Trophoblast cell (in vitro differentiated cells and primary cell): ENCODE measurements at regions not wholly inside any gene's neighbourhood (a gene's known extent, or its start where the extent isn't known, plus 50 kb on each side); places are given as distances from the start of the nearest gene placed in this dataset.

ENCODE experiments used
- DNase-seq, 2 donors: peaks; one replicate each; pipeline ENCODE4 v3.0.0-alpha.2; 2016
- H2AFZ ChIP-seq: 2 replicates; pipeline ENCODE4 v1.6.1; 2013; ENCODE audit warnings: low read length, moderate library complexity, mild to moderate bottlenecking; ENCODE audit not compliant: insufficient read depth, poor library complexity
- H2AK5ac ChIP-seq: 2 replicates; pipeline ENCODE4 v1.6.1; 2013; ENCODE audit warnings: mild to moderate bottlenecking, low read length
- H2BK120ac ChIP-seq: 2 replicates; pipeline ENCODE4 v1.6.1; 2013; ENCODE audit warnings: low read length, mild to moderate bottlenecking, moderate library complexity; ENCODE audit not compliant: insufficient read depth, poor library complexity
- H2BK12ac ChIP-seq: 2 replicates; pipeline ENCODE4 v1.6.1; 2013; ENCODE audit warnings: mild to moderate bottlenecking, low read length, moderate library complexity
- H2BK5ac ChIP-seq: 2 replicates; pipeline ENCODE4 v1.6.1; 2013; ENCODE audit warnings: low read length, low read depth, moderate library complexity, mild to moderate bottlenecking; ENCODE audit not compliant: poor library complexity
- H3K14ac ChIP-seq: 2 replicates; pipeline ENCODE4 v1.6.1; 2013; ENCODE audit warnings: mild to moderate bottlenecking, low read length
- H3K18ac ChIP-seq: 2 replicates; pipeline ENCODE4 v1.6.1; 2013; ENCODE audit warnings: mild to moderate bottlenecking, low read length
- H3K23ac ChIP-seq: 2 replicates; pipeline ENCODE4 v1.6.1; 2013; ENCODE audit warnings: low read length
- H3K27ac ChIP-seq: 2 replicates; pipeline ENCODE4 v1.5.1; 2013; ENCODE audit warnings: low read depth, mild to moderate bottlenecking, inconsistent platforms, low read length, moderate library complexity
- H3K27me3 ChIP-seq: 2 replicates; pipeline ENCODE4 v1.6.1; 2013; ENCODE audit warnings: inconsistent platforms, mild to moderate bottlenecking, low read length, moderate library complexity; ENCODE audit not compliant: insufficient read depth
- H3K36me3 ChIP-seq, 2 experiments: 1 replicate in 1 of 2; 2 replicates in 1 of 2; pipeline ENCODE4 v1.6.1; 2013; ENCODE audit warnings: low read length in 2 of 2, mild to moderate bottlenecking in 2 of 2, moderate library complexity in 1 of 2; ENCODE audit not compliant: insufficient read depth in 2 of 2, control insufficient read depth in 1 of 2
- H3K4ac ChIP-seq: 2 replicates; pipeline ENCODE4 v1.6.1; 2013; ENCODE audit warnings: low read depth, mild to moderate bottlenecking, low read length, moderate library complexity
- H3K4me1 ChIP-seq, 2 experiments: 1 replicate in 1 of 2; 2 replicates in 1 of 2; pipeline ENCODE4 v1.6.1; 2013; ENCODE audit warnings: low read length in 2 of 2, mild to moderate bottlenecking in 2 of 2, moderate library complexity in 1 of 2; ENCODE audit not compliant: insufficient read depth in 2 of 2, control insufficient read depth in 1 of 2
- H3K4me2 ChIP-seq: 2 replicates; pipeline ENCODE4 v1.6.1; 2013; ENCODE audit warnings: inconsistent platforms, mild to moderate bottlenecking, low read length, moderate library complexity
- H3K4me3 ChIP-seq: 2 replicates; pipeline ENCODE4 v1.5.1; 2013; ENCODE audit warnings: mild to moderate bottlenecking, low read depth, low read length, inconsistent platforms
- H3K79me1 ChIP-seq: one replicate; pipeline ENCODE4 v1.6.1; 2013; ENCODE audit warnings: low read length
- H3K79me2 ChIP-seq: 2 replicates; pipeline ENCODE4 v1.6.1; 2013; ENCODE audit warnings: low read length, mild to moderate bottlenecking; ENCODE audit not compliant: control insufficient read depth, insufficient read depth, poor library complexity
- H3K9ac ChIP-seq: 2 replicates; pipeline ENCODE4 v1.6.1; 2013; ENCODE audit warnings: mild to moderate bottlenecking, low read length
- H3K9me3 ChIP-seq: 2 replicates; pipeline ENCODE4 v1.6.1; 2013; ENCODE audit warnings: low read depth, mild to moderate bottlenecking, control low read depth, inconsistent platforms, low read length; ENCODE audit not compliant: insufficient read depth
- H4K12ac ChIP-seq: 2 replicates; pipeline ENCODE4 v1.6.1; 2013; ENCODE audit warnings: low read depth, mild to moderate bottlenecking, low read length, moderate library complexity
- H4K8ac ChIP-seq: 2 replicates; pipeline ENCODE4 v1.6.1; 2013; ENCODE audit warnings: low read depth, mild to moderate bottlenecking, low read length, moderate library complexity
- H4K91ac ChIP-seq: one replicate; pipeline ENCODE4 v1.6.1; 2013; ENCODE audit warnings: low read depth, mild to moderate bottlenecking, low read length, moderate library complexity
- WGBS: extraction: QIAGEN DNeasy Blood & Tissue Kit; methylation state at CpG from one replicate; pipeline ENCODE4 v1.1.7; 2013; ENCODE audit warnings: missing lambda C conversion rate; ENCODE audit not compliant: insufficient read length, insufficient coverage; ENCODE audit errors: extremely low coverage; 5-methylcytosine and 5-hydroxymethylcytosine counted together

- H3K9me3 ChIP-seq = no peaks in the 10 kb centered on the region
- H3K9ac ChIP-seq = no peak overlapping the region
- H3K14ac ChIP-seq = no peak overlapping the region
- H2AK5ac ChIP-seq = no peak overlapping the region
- H4K91ac ChIP-seq = no peak overlapping the region
- H4K8ac ChIP-seq = no peak overlapping the region
- no peak overlapping the region for H2BK120ac ChIP-seq
- H3K23ac ChIP-seq = no peak overlapping the region
- no peak overlapping the region for H3K27ac ChIP-seq
- H2BK12ac ChIP-seq = no peak overlapping the region
- H3K4me1 ChIP-seq = no peaks in the 10 kb centered on the region
- no peak overlapping the region for H3K4me2 ChIP-seq
- no CpG with 5 or more reads among the region's 1 CpG for WGBS
- no peak overlapping the region for H4K12ac ChIP-seq
- H3K79me2 ChIP-seq = no peaks in the 10 kb centered on the region
- no peaks in the 10 kb centered on the region for H3K36me3 ChIP-seq
- no peak overlapping the region for H2BK5ac ChIP-seq
- no peak overlapping the region for H2AFZ ChIP-seq
- H3K18ac ChIP-seq = no peak overlapping the region
- no peaks in the 10 kb centered on the region for H3K27me3 ChIP-seq
- H3K4me3 ChIP-seq = no peak overlapping the region
- no peak for DNase-seq
- no peak overlapping the region for H3K4ac ChIP-seq
- no peaks in the 10 kb centered on the region for H3K79me1 ChIP-seq
These were observed 952.1 kb downstream of the SLITRK6 start for GRCh38 chr13:84847107-84847506.

GRCh38 chr13:84845907-84846619 is 953.2 kb downstream of the SLITRK6 start:
- Histone ChIP-seq H2AK5ac (no peak overlapping the region), H3K36me3 (no peaks in the 10 kb centered on the region), H3K27me3 (no peaks in the 10 kb centered on the region), H4K91ac (no peak overlapping the region), H3K4ac (no peak overlapping the region), H3K4me1 (no peaks in the 10 kb centered on the region), H3K4me2 (no peak overlapping the region), H3K14ac (no peak overlapping the region), H3K27ac (no peak overlapping the region), H4K8ac (no peak overlapping the region), H2BK120ac (no peak overlapping the region), H3K23ac (no peak overlapping the region), H3K79me1 (no peaks in the 10 kb centered on the region), H2AFZ (no peak overlapping the region), H2BK12ac (no peak overlapping the region), H2BK5ac (no peak overlapping the region), H3K79me2 (no peaks in the 10 kb centered on the region), H3K18ac (no peak overlapping the region), H3K9me3 (no peaks in the 10 kb centered on the region), H3K9ac (no peak overlapping the region), H3K4me3 (no peak overlapping the region), H4K12ac (no peak overlapping the region)
- WGBS = no CpG with 5 or more reads among the region's 4 CpGs
- DNase-seq = no peak

GRCh38 chr13:84844473-84844872 is 954.7 kb downstream of the SLITRK6 start:
- Histone ChIP-seq H3K27ac (no peak overlapping the region), H2AK5ac (no peak overlapping the region), H4K12ac (no peak overlapping the region), H3K9me3 (no peaks in the 10 kb centered on the region), H3K27me3 (no peaks in the 10 kb centered on the region), H3K23ac (no peak overlapping the region), H3K79me1 (no peaks in the 10 kb centered on the region), H3K4me1 (no peaks in the 10 kb centered on the region), H2BK120ac (no peak overlapping the region), H3K4ac (no peak overlapping the region), H2BK12ac (no peak overlapping the region), H2AFZ (no peak overlapping the region), H4K91ac (no peak overlapping the region), H4K8ac (no peak overlapping the region), H3K4me3 (no peak overlapping the region), H3K79me2 (no peaks in the 10 kb centered on the region), H3K14ac (no peak overlapping the region), H3K4me2 (no peak overlapping the region), H3K18ac (no peak overlapping the region), H3K9ac (no peak overlapping the region), H3K36me3 (no peaks in the 10 kb centered on the region), H2BK5ac (no peak overlapping the region)
- no peak for DNase-seq
- no CpG with 5 or more reads among the region's 1 CpG for WGBS

- Histone ChIP-seq H4K91ac (no peak overlapping the region), H3K4me3 (no peak overlapping the region), H2BK12ac (no peak overlapping the region), H3K4ac (no peak overlapping the region), H3K27me3 (no peaks in the 10 kb centered on the region), H3K4me1 (no peaks in the 10 kb centered on the region), H3K14ac (no peak overlapping the region), H2AK5ac (no peak overlapping the region), H3K9ac (no peak overlapping the region), H2AFZ (no peak overlapping the region), H3K79me1 (no peaks in the 10 kb centered on the region), H3K4me2 (no peak overlapping the region), H3K9me3 (no peaks in the 10 kb centered on the region), H3K18ac (no peak overlapping the region), H3K36me3 (no peaks in the 10 kb centered on the region), H3K23ac (no peak overlapping the region), H4K12ac (no peak overlapping the region), H2BK5ac (no peak overlapping the region), H2BK120ac (no peak overlapping the region), H4K8ac (no peak overlapping the region), H3K27ac (no peak overlapping the region), H3K79me2 (no peaks in the 10 kb centered on the region)
- WGBS = no CpG with 5 or more reads among the region's 1 CpG
- DNase-seq = no peak
These were observed 955.9 kb downstream of the SLITRK6 start for GRCh38 chr13:84843368-84843767.
